Prostate gland (tissue), 2 donors: ENCODE measurements at regions not wholly inside any gene's neighbourhood (a gene's known extent, or its start where the extent isn't known, plus 50 kb on each side); places are given as distances from the start of the nearest gene placed in this dataset.
"Not testable (repeated sequence)": the region's sequence is repeated elsewhere in the genome, so short reads cannot be mapped to it uniquely, and the experiment has no call there.

Experiments used
- POLR2A ChIP-seq: fragments of 450-650 bp; IDR thresholded peaks from one replicate; pipeline ENCODE4 v1.6.1; 2016; ENCODE audit warnings: antibody characterized with exemption, mild to moderate bottlenecking
- POLR2AphosphoS5 ChIP-seq: sonication (generic); formaldehyde crosslinking; IDR thresholded peaks from one replicate; pipeline ENCODE4 v1.6.1; 2017; ENCODE audit warnings: antibody characterized with exemption
- TF ChIP-seq, protein P1 (sequence below), 4 experiments: fragments of 200-600 bp in 2 of 4; fragments of 450-650 bp in 2 of 4; sonication (generic) in 2 of 4; IDR thresholded peaks; 1 replicate in 3 of 4; 2 replicates in 1 of 4; pipeline ENCODE4 v1.5.1; 2016 to 2019; ENCODE audit warnings: antibody characterized with exemption in 4 of 4, mild to moderate bottlenecking in 2 of 4, moderate library complexity in 2 of 4

DNA sequence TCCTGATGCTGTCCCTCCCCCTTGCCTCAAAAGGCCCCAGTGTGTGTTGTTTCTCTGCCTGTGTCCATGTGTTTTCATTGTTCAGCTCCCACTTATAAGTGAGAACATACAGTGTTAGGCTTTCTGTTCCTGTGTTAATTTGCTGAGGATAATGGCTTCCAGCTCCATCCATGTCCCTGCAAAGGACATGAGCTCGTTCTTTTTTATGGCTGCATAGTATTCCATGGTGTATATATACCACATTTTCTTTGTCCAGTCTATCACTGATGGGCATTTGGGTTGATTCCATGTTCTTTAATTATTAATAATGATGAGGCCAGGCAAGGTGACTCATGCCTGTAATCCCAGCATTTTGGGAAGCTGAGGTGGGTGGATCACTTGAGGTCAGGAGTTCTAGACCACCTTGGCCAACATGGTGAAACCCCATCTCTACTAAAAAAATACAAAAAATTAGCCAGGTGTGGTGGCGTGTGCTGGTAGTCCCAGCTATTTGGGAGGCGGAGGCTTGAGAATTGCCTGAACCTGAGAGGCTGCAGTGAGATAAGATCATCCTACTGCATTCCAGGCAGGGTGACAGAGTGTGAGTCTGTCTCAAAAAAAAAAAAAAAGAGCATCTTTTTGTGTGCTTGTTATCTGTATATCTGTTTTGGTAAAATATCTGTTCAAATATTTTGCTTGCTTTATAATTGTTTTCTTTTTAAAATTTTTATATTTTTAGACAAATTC lies 78.0 kb upstream of the CLINT1 start:
- TF ChIP-seq, protein P1, sequence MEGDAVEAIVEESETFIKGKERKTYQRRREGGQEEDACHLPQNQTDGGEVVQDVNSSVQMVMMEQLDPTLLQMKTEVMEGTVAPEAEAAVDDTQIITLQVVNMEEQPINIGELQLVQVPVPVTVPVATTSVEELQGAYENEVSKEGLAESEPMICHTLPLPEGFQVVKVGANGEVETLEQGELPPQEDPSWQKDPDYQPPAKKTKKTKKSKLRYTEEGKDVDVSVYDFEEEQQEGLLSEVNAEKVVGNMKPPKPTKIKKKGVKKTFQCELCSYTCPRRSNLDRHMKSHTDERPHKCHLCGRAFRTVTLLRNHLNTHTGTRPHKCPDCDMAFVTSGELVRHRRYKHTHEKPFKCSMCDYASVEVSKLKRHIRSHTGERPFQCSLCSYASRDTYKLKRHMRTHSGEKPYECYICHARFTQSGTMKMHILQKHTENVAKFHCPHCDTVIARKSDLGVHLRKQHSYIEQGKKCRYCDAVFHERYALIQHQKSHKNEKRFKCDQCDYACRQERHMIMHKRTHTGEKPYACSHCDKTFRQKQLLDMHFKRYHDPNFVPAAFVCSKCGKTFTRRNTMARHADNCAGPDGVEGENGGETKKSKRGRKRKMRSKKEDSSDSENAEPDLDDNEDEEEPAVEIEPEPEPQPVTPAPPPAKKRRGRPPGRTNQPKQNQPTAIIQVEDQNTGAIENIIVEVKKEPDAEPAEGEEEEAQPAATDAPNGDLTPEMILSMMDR (IDR thresholded peaks at IDR 0.05) = not testable (repeated sequence)
- not testable (repeated sequence) for TF ChIP-seq POLR2A, POLR2AphosphoS5
